ENCODE measurements at regions not wholly inside any gene's neighbourhood (a gene's known extent, or its start where the extent isn't known, plus 50 kb on each side); places are given as distances from the start of the nearest gene placed in this dataset.

DNA sequence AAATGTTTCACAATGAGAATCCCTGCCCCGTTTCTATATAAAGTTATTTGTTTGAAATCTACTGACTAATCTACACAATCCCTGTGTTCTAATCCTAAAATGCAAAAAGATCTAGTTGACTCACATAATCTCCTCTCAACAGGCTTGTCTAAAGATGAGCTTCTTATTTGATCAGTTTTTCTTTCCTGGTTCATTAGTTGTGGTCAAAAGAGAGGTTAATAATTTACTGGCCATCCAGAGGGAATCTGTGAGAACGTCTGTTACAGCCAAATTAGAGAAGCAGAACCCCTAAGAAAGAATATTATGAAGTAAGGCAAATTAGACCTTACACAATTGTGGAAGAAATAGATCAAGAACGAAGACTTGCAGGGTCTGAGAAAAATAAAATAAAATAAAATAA, 173.7 kb upstream of the ANO3 start:
- Mint-ChIP-seq H3K9me3 (no peaks in the 10 kb centered on the region), H3K4me1 (peaks cover 23% of the 10 kb centered on the region), H3K36me3 (no peaks in the 10 kb centered on the region), H3K4me3 (no peak overlapping the region), H3K27me3 (ENCODE audit: low read depth) (no peaks in the 10 kb centered on the region), H3K27ac (no peak overlapping the region; the same call in 1 of the 2 replicates)
- no peak for ATAC-seq
- CTCF ChIA-PET = no interaction called here
- POLR2A ChIA-PET = no interaction called here
- no peak for TF ChIP-seq NFYB (CRISPR knock-in tag; conservative IDR thresholded peaks at IDR 0.05; ENCODE audit: low read depth)
- TF ChIP-seq GRHL2 (CRISPR knock-in tag; IDR thresholded peaks at IDR 0.05; ENCODE audit: insufficient replicate concordance, severe bottlenecking) = no peak
- TF ChIP-seq, protein P1, sequence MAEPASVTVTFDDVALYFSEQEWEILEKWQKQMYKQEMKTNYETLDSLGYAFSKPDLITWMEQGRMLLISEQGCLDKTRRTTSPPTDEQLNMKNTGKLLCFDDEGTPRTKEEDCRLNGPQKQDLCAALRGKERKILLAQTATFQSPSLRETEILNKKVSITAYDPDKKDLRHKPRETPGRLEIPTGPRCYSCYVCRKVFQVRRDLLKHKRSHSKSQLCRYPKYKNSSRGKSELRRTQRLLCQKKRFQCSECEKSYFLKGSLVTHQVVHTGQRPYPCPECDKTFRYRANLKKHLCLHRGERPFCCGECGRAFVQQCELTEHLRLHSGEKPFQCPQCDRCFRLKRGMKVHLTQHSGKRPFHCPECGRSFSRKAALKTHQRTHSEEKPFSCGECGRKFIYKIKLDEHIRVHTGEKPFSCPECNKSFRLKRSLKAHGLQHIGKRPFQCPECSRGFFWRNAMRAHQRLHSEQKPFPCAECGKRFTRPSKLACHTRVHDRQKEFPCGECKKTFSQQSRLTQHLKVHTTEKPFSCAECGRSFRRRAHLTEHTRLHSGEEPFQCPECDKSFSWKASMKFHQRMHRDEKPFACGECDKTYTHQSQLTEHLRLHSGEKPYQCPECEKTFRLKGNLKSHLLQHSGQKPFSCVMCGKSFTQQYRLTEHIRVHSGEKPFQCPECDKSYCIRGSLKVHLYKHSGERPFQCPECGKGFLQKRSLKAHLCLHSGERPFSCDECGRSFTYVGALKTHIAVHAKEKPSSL (CRISPR knock-in tag; conservative IDR thresholded peaks at IDR 0.05) = no peak
- TF ChIP-seq NR2C2 (CRISPR knock-in tag; IDR thresholded peaks at IDR 0.05) = no peak
- no peak for DNase-seq (ENCODE audit: low spot score)

GRCh38 chr11:26162291-26162690, 169.6 kb upstream of the ANO3 start:
- H3K4me3 Mint-ChIP-seq = no peak overlapping the region
- DNase-seq (ENCODE audit: low spot score) (no peak), ATAC-seq (no peak)
- H3K27ac Mint-ChIP-seq = no peak overlapping the region
- H3K9me3 Mint-ChIP-seq = no peaks in the 10 kb centered on the region
- no peaks in the 10 kb centered on the region for H3K36me3 Mint-ChIP-seq
- ChIA-PET POLR2A (no interaction called here), CTCF (no interaction called here)
- TF ChIP-seq MAX (CRISPR knock-in tag; IDR thresholded peaks at IDR 0.05) = no peak
- no peak for TF ChIP-seq ZNF423 (CRISPR knock-in tag; IDR thresholded peaks at IDR 0.05)
- TF ChIP-seq ZNF671 (CRISPR knock-in tag; IDR thresholded peaks at IDR 0.05) = no peak
- TF ChIP-seq MYBL2 (CRISPR knock-in tag; IDR thresholded peaks at IDR 0.05) = no peak
- no peak for TF ChIP-seq ZNF317 (CRISPR knock-in tag; IDR thresholded peaks at IDR 0.05; ENCODE audit: borderline replicate concordance, low read depth)
- TF ChIP-seq, protein P2, sequence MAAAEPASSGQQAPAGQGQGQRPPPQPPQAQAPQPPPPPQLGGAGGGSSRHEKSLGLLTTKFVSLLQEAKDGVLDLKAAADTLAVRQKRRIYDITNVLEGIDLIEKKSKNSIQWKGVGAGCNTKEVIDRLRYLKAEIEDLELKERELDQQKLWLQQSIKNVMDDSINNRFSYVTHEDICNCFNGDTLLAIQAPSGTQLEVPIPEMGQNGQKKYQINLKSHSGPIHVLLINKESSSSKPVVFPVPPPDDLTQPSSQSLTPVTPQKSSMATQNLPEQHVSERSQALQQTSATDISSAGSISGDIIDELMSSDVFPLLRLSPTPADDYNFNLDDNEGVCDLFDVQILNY (CRISPR knock-in tag; IDR thresholded peaks at IDR 0.05) = no peak
- peaks cover 21% of the 10 kb centered on the region for H3K4me1 Mint-ChIP-seq
- no peaks in the 10 kb centered on the region for H3K27me3 Mint-ChIP-seq (ENCODE audit: low read depth)

- ChIA-PET CTCF (no interaction called here), POLR2A (no interaction called here)
- no peaks in the 10 kb centered on the region for H3K27me3 Mint-ChIP-seq (ENCODE audit: low read depth)
- H3K36me3 Mint-ChIP-seq = no peaks in the 10 kb centered on the region
- no peak overlapping the region for H3K27ac Mint-ChIP-seq
- no peaks in the 10 kb centered on the region for H3K9me3 Mint-ChIP-seq
- TF ChIP-seq FOXJ3 (CRISPR knock-in tag; IDR thresholded peaks at IDR 0.05; ENCODE audit: borderline replicate concordance) (no peak), CBFB (CRISPR knock-in tag; IDR thresholded peaks at IDR 0.05; ENCODE audit: low read depth) (no peak), HMGA2 (CRISPR knock-in tag; IDR thresholded peaks at IDR 0.05) (no peak), ESRRA (CRISPR knock-in tag; IDR thresholded peaks at IDR 0.05; ENCODE audit: borderline replicate concordance) (no peak), CREB1 (CRISPR knock-in tag; IDR thresholded peaks at IDR 0.05) (no peak), NR1H2 (CRISPR knock-in tag; IDR thresholded peaks at IDR 0.05) (no peak)
- TF ChIP-seq, protein P3, sequence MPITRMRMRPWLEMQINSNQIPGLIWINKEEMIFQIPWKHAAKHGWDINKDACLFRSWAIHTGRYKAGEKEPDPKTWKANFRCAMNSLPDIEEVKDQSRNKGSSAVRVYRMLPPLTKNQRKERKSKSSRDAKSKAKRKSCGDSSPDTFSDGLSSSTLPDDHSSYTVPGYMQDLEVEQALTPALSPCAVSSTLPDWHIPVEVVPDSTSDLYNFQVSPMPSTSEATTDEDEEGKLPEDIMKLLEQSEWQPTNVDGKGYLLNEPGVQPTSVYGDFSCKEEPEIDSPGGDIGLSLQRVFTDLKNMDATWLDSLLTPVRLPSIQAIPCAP (CRISPR knock-in tag; IDR thresholded peaks at IDR 0.05) = no peak
- TF ChIP-seq, protein P4, sequence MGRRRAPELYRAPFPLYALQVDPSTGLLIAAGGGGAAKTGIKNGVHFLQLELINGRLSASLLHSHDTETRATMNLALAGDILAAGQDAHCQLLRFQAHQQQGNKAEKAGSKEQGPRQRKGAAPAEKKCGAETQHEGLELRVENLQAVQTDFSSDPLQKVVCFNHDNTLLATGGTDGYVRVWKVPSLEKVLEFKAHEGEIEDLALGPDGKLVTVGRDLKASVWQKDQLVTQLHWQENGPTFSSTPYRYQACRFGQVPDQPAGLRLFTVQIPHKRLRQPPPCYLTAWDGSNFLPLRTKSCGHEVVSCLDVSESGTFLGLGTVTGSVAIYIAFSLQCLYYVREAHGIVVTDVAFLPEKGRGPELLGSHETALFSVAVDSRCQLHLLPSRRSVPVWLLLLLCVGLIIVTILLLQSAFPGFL (CRISPR knock-in tag; IDR thresholded peaks at IDR 0.05; ENCODE audit: borderline replicate concordance) = no peak
- TF ChIP-seq, protein P1 (CRISPR knock-in tag; conservative IDR thresholded peaks at IDR 0.05) = no peak
- TF ChIP-seq, protein P5, sequence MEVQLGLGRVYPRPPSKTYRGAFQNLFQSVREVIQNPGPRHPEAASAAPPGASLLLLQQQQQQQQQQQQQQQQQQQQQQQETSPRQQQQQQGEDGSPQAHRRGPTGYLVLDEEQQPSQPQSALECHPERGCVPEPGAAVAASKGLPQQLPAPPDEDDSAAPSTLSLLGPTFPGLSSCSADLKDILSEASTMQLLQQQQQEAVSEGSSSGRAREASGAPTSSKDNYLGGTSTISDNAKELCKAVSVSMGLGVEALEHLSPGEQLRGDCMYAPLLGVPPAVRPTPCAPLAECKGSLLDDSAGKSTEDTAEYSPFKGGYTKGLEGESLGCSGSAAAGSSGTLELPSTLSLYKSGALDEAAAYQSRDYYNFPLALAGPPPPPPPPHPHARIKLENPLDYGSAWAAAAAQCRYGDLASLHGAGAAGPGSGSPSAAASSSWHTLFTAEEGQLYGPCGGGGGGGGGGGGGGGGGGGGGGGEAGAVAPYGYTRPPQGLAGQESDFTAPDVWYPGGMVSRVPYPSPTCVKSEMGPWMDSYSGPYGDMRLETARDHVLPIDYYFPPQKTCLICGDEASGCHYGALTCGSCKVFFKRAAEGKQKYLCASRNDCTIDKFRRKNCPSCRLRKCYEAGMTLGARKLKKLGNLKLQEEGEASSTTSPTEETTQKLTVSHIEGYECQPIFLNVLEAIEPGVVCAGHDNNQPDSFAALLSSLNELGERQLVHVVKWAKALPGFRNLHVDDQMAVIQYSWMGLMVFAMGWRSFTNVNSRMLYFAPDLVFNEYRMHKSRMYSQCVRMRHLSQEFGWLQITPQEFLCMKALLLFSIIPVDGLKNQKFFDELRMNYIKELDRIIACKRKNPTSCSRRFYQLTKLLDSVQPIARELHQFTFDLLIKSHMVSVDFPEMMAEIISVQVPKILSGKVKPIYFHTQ (CRISPR knock-in tag; IDR thresholded peaks at IDR 0.05) = no peak
- no peak overlapping the region for H3K4me3 Mint-ChIP-seq
- ATAC-seq (no peak), DNase-seq (ENCODE audit: low spot score) (no peak)
- H3K4me1 Mint-ChIP-seq = no peaks in the 10 kb centered on the region
These were observed 145.5 kb upstream of the ANO3 start for GRCh38 chr11:26186389-26186788.
